RWPE2 (cell line): ENCODE measurements at regions not wholly inside any gene's neighbourhood (a gene's known extent, or its start where the extent isn't known, plus 50 kb on each side); places are given as distances from the start of the nearest gene placed in this dataset.

Experiments
- ATAC-seq: fragments of 200-7000 bp; cut with Tn5 transposase; 3 replicates; pipeline ENCODE4 v1.9.1; 2021; ENCODE audit warnings: low read depth
- DNase-seq: peaks from one replicate; pipeline ENCODE4 v3.0.0-alpha.2; 2020; ENCODE audit warnings: low spot score
- H3K27ac ChIP-seq: fragments of 450-650 bp; 2 replicates; pipeline ENCODE4 v1.5.1; 2017; ENCODE audit warnings: mild to moderate bottlenecking; ENCODE audit not compliant: poor library complexity, severe bottlenecking
- H3K27me3 ChIP-seq: fragments of 250-450 bp; sonication (Bioruptor Pico); 2 replicates; pipeline ENCODE4 v1.5.1; 2021; ENCODE audit warnings: mild to moderate bottlenecking, moderate library complexity; ENCODE audit not compliant: insufficient read depth, poor library complexity, severe bottlenecking
- H3K36me3 ChIP-seq: fragments of 250-450 bp; sonication (Bioruptor Pico); 2 replicates; pipeline ENCODE4 v1.5.1; 2020; ENCODE audit warnings: low read depth, mild to moderate bottlenecking, moderate library complexity
- H3K4me1 ChIP-seq: fragments of 250-450 bp; sonication (Bioruptor Pico); 2 replicates; pipeline ENCODE4 v1.5.1; 2021; ENCODE audit warnings: mild to moderate bottlenecking, moderate library complexity; ENCODE audit not compliant: insufficient read depth, poor library complexity, severe bottlenecking
- H3K4me3 ChIP-seq: fragments of 250-450 bp; sonication (Bioruptor Pico); 2 replicates; pipeline ENCODE4 v1.5.1; 2021; ENCODE audit warnings: mild to moderate bottlenecking, moderate library complexity; ENCODE audit not compliant: severe bottlenecking
- H3K9me3 ChIP-seq: fragments of 250-450 bp; sonication (Bioruptor Pico); 2 replicates; pipeline ENCODE4 v1.5.1; 2021; ENCODE audit warnings: mild to moderate bottlenecking, moderate library complexity; ENCODE audit not compliant: severe bottlenecking
- TF ChIP-seq, protein P1 (sequence below): fragments of 450-650 bp; IDR thresholded peaks from one replicate; pipeline ENCODE4 v1.5.1; 2017; ENCODE audit warnings: mild to moderate bottlenecking, moderate library complexity; ENCODE audit not compliant: poor library complexity, severe bottlenecking

- DNase-seq (no peak), ATAC-seq (no peak)
- H3K36me3 ChIP-seq, result no peaks in the 10 kb centered on the region
- H3K9me3 ChIP-seq, result no peaks in the 10 kb centered on the region
- H3K27ac ChIP-seq, result no peak overlapping the region
- peaks cover 5% of the 10 kb centered on the region for H3K4me1 ChIP-seq
- no peak overlapping the region for H3K4me3 ChIP-seq
- TF ChIP-seq, protein P1, sequence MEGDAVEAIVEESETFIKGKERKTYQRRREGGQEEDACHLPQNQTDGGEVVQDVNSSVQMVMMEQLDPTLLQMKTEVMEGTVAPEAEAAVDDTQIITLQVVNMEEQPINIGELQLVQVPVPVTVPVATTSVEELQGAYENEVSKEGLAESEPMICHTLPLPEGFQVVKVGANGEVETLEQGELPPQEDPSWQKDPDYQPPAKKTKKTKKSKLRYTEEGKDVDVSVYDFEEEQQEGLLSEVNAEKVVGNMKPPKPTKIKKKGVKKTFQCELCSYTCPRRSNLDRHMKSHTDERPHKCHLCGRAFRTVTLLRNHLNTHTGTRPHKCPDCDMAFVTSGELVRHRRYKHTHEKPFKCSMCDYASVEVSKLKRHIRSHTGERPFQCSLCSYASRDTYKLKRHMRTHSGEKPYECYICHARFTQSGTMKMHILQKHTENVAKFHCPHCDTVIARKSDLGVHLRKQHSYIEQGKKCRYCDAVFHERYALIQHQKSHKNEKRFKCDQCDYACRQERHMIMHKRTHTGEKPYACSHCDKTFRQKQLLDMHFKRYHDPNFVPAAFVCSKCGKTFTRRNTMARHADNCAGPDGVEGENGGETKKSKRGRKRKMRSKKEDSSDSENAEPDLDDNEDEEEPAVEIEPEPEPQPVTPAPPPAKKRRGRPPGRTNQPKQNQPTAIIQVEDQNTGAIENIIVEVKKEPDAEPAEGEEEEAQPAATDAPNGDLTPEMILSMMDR, result no peak
- no peaks in the 10 kb centered on the region for H3K27me3 ChIP-seq
These were observed 204.4 kb upstream of the ESRRG start for GRCh38 chr1:216927633-216928032.

DNA sequence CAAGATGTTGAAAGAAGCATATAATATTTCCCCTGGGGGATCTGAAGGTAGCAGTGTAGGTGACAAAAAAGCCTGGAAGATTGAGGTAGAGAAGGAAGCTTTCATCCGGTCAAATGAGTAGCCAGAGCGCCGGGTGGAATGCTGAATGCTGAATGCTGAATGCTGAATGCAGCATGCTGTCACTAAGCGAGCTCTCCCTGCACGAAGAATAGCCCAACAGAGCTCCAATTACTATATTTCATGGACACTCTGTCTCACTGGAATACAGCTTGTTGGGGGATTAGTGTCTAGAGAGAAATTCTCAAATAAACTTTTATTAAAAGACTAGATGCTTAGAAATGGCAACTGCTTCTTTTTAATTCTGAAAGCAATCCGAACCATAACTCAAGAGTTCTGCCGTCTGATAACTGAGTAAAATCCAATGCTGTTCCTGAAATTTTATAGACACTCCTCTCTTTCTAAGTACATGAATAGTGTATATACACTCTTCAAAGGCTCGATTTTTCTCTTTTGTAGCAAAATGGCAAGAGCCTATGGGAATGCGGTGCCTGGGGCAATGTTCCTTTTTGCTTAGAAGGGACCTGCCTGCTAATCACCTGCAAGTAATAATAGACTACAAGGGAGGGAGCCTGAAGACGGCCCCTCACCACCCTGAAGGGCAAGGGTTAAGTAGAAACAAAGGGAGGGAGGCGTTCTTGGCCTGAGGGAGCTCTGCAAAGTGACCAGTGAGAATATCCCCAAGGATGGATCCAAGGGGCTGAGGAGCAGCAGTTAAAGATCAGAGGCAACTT lies 203.7 kb upstream of the ESRRG start:
- no peaks in the 10 kb centered on the region for H3K27me3 ChIP-seq
- no peaks in the 10 kb centered on the region for H3K9me3 ChIP-seq
- TF ChIP-seq, protein P1, result no peak
- H3K36me3 ChIP-seq, result no peaks in the 10 kb centered on the region
- H3K4me1 ChIP-seq, result peaks cover 5% of the 10 kb centered on the region
- no peak overlapping the region for H3K4me3 ChIP-seq
- DNase-seq (no peak), ATAC-seq (no peak)
- H3K27ac ChIP-seq, result no peak overlapping the region

- Histone ChIP-seq H3K4me1 (peaks cover 5% of the 10 kb centered on the region), H3K36me3 (no peaks in the 10 kb centered on the region), H3K9me3 (no peaks in the 10 kb centered on the region), H3K27me3 (no peaks in the 10 kb centered on the region), H3K4me3 (no peak overlapping the region), H3K27ac (no peak overlapping the region)
- DNase-seq (no peak), ATAC-seq (no peak)
- TF ChIP-seq, protein P1, result no peak
These were observed 202.9 kb upstream of the ESRRG start for GRCh38 chr1:216925962-216926625.

DNA sequence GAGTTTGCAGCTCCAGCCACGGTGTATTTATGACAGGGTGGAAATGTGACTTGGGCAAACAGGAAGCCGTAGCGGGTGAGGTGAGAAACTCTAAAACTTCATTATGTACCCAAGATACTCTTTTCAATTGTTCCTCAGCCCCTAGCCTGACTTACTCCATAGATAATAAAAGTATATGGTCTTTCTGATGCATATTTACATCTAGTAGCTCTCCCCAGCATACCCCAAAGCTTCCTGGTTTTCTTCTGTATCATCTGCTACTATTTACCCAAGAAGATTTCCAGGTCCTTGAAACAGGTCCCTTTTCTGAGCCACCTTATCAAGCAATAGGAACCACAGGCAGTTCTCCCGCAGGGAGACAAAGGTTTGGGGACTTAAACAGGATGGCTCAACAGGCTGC lies 201.5 kb upstream of the ESRRG start:
- ATAC-seq, result no peak
- TF ChIP-seq, protein P1, result no peak

DNA sequence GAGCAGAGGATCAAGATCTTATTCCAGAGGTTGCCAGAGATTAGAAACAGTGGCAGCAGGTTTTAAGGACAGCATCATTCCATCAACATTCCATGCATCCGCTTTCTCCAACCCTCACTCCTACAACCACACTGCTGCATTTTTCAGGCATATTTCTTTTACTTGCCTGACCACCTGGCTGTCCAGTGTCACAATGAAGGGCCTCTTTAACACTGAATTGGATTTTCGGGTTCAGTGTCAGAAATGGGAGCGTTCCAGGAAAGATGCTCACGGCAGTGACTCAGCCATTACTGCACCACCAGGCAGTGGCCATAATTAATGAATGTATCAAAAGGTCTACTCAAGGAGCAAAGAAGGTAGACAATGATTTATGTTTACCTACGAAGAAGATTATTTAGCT lies 200.4 kb upstream of the ESRRG start:
- H3K27me3 ChIP-seq, result no peaks in the 10 kb centered on the region
- H3K36me3 ChIP-seq, result no peaks in the 10 kb centered on the region
- no peaks in the 10 kb centered on the region for H3K9me3 ChIP-seq
- TF ChIP-seq, protein P1, result no peak
- DNase-seq (no peak), ATAC-seq (no peak)
- H3K4me3 ChIP-seq, result no peak overlapping the region
- H3K27ac ChIP-seq, result no peak overlapping the region
- no peaks in the 10 kb centered on the region for H3K4me1 ChIP-seq

More for the DNA sequence above, 201.5 kb upstream of the ESRRG start:
- Histone ChIP-seq H3K4me3 (no peak overlapping the region), H3K36me3 (no peaks in the 10 kb centered on the region), H3K27ac (no peak overlapping the region), H3K27me3 (no peaks in the 10 kb centered on the region), H3K4me1 (no peaks in the 10 kb centered on the region), H3K9me3 (no peaks in the 10 kb centered on the region)
- DNase-seq, result no peak
